GM20000 (cell line): ENCODE measurements at regions not wholly inside any gene's neighbourhood (a gene's known extent, or its start where the extent isn't known, plus 50 kb on each side); places are given as distances from the start of the nearest gene placed in this dataset.

Experiments used
- DNase-seq: peaks from one replicate; pipeline ENCODE4 v3.0.0; 2012; ENCODE audit warnings: low spot score
- TF ChIP-seq, protein P1 (sequence below): IDR thresholded peaks from 2 replicates; pipeline ENCODE4 v1.5.1; 2012; ENCODE audit warnings: mild to moderate bottlenecking, control low read depth; ENCODE audit errors: extremely low read depth, missing control alignments

DNA sequence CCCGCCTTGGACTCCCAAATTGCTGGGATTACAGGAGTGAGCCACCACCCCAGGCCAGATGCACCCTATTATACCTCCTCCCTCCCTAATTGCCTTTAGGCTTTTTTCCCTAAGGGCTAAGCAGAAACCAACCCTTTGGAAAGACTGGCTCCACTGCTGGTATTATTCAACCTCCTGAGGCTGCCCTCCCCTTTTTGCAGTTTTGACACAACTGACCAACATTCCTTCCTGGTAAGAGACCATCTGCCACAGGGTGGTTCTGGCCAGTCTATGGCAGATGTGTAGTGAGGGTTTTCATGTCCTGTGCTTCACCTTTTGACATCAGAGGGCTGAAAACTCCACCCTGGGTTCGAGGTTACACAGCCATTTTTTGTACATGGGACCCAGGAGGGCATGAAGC, 1785.3 kb upstream of the CELF4 start:
- TF ChIP-seq, protein P1, sequence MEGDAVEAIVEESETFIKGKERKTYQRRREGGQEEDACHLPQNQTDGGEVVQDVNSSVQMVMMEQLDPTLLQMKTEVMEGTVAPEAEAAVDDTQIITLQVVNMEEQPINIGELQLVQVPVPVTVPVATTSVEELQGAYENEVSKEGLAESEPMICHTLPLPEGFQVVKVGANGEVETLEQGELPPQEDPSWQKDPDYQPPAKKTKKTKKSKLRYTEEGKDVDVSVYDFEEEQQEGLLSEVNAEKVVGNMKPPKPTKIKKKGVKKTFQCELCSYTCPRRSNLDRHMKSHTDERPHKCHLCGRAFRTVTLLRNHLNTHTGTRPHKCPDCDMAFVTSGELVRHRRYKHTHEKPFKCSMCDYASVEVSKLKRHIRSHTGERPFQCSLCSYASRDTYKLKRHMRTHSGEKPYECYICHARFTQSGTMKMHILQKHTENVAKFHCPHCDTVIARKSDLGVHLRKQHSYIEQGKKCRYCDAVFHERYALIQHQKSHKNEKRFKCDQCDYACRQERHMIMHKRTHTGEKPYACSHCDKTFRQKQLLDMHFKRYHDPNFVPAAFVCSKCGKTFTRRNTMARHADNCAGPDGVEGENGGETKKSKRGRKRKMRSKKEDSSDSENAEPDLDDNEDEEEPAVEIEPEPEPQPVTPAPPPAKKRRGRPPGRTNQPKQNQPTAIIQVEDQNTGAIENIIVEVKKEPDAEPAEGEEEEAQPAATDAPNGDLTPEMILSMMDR, result no peak
- no peak for DNase-seq

DNA sequence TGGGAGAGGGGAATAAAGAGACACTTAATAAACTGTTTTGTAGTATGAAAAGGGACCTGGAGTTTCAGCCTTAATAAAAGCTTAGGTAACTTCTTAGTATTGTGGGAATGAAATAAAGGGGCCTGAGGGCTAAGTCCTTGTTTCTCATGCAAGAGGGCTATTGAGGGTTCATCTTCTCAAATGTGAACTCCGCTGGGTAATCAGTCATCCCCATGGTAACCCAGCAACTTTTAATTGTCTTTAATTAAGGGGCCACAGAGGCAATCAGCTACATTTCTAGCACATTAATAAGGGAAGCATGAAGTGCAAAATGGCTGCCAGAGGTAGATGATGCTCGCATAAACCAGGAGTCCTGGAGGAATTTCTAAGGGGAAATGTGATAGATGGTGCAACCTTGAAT, 1784.2 kb upstream of the CELF4 start:
- DNase-seq, result no peak

DNA sequence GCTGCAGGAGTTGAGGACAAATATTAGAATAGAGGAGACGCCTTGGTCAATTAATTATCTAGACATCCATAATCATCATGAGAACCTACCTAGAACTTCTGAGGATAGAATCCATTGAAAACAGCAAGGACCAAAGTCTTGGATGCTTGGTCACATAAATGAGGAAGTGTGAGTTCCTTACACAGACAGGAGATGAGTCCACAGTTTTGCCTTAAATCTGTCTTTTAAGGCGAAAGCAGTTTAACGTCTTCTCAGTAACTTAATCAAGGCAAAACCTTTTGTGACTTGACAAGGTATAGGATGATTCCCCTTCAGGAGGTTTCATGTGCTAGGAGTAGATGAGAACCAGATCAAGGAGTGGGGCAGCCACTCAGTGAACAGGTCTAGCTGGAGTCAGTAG, 1783.2 kb upstream of the CELF4 start:
- DNase-seq, result no peak
- TF ChIP-seq, protein P1, result no peak

More for the DNA sequence above, 1784.2 kb upstream of the CELF4 start:
- TF ChIP-seq, protein P1, result no peak

DNA sequence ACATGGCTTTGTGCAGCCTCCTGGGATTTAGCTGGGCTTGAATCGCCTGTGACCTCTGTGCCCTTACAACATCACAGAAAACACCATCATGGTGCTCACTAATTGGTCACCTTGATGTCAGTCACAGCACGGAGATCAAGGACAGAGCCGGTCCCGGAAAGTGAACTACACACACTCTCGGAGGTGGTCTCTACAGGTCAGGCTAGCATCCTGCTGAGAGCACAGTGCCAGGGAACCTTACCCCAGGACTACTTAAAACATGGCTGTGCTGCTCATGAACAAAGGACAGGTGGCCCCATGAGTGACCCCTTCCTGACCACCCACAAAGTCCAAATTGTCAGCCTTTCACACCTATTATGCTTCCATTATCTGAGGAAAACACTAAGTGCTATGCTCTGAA, 1782.1 kb upstream of the CELF4 start:
- DNase-seq, result no peak
- TF ChIP-seq, protein P1, result no peak

DNA sequence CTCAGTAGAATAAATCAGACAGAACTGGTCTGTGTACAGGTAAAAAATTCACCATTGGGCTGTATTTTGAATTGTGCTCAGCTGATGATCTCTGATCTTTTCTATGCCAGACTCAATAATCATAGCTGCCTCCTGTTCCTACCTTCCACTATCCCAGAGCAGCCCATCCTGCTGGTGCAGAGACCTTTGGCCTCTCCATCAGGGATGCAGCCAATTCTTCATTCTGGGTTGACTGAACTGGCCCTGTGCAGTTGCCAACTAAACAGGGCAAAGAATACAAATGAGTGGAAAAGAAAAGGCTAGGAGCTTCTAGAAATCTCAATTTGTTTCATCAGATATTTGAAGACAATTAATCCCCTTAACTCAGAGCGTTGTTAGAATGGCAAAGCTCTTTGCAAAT, 1781.3 kb upstream of the CELF4 start:
- DNase-seq, result no peak
- TF ChIP-seq, protein P1, result no peak

DNA sequence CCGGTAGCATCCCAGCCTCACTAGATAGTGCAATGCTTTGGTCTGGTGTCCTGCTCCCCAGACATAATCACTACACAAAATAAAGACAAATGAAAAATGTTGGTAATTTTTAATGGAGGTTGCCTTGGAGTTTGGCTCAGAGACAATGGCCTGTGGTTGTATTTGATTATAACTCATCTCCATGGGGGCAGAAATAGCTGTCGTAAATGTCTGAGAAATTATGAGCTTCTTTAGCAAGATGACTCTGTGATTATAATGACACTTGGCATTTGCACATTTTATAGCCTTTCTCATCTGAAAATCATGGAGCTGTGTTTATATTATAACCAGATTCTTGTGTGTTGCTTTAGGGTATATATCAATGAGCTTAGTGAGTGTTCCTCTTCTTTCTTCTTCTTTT, 1779.7 kb upstream of the CELF4 start:
- DNase-seq, result no peak

DNA sequence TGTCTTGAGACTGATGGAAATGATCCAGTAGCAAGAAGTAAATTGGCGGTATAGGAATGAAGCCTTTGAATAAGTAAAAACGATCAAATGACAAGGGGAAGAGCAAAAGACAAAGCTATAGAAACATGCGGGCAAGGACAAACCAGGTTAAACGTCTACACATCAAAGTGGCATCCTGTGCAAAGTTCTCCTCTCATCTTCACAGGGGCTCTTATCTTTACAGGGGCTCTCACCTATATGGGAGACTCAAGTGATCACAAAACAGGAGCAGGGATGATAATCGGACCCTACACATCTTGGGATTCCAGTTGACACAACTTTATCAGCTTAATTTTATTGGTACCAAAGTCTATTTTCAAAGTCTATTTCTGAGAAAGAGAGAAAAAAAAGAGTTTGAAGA, 1778.9 kb upstream of the CELF4 start:
- TF ChIP-seq, protein P1, result no peak
- no peak for DNase-seq

More for the DNA sequence above, 1779.7 kb upstream of the CELF4 start:
- TF ChIP-seq, protein P1, result no peak

DNA sequence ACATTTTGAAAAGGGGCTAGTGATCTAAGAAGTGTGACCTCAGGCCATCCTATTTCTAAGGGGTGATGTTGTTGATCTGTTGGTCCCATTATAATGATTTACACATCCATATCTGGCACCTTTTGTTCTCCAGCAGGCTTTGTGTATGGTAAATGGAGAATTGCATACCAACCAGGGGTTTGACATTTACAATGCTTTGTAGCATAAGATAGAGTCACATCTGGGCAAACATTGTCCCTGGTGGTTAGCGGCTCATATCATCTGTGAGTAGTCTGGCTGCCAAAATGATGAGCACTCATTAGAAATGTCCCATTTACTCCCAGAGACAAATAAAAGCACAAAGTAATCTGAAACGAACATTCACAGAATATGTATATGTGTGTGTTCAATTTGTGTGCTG, 1775.5 kb upstream of the CELF4 start:
- TF ChIP-seq, protein P1, result no peak
- no peak for DNase-seq
